Gastroesophageal sphincter (tissue), 3 donors: ENCODE measurements at regions not wholly inside any gene's neighbourhood (a gene's known extent, or its start where the extent isn't known, plus 50 kb on each side); places are given as distances from the start of the nearest gene placed in this dataset.

ENCODE experiments used
- EP300 ChIP-seq: sonication (generic); formaldehyde crosslinking; IDR thresholded peaks from one replicate; pipeline ENCODE4 v1.6.1; 2017; ENCODE audit warnings: antibody characterized with exemption, mild to moderate bottlenecking
- POLR2A ChIP-seq, 2 donors: fragments of 450-650 bp; IDR thresholded peaks; one replicate each; pipeline ENCODE4 v1.6.1; 2017; ENCODE audit warnings: antibody characterized with exemption in 2 of 2, mild to moderate bottlenecking in 2 of 2, moderate library complexity in 1 of 2
- POLR2AphosphoS5 ChIP-seq: sonication (generic); formaldehyde crosslinking; IDR thresholded peaks from one replicate; pipeline ENCODE4 v1.6.1; 2017; ENCODE audit warnings: antibody characterized with exemption
- TF ChIP-seq, protein P1 (sequence below), 4 experiments: fragments of 200-600 bp in 2 of 4; fragments of 450-650 bp in 2 of 4; sonication (generic) in 1 of 4; IDR thresholded peaks; one replicate each; pipeline ENCODE4 v1.5.1; 2017 to 2019; ENCODE audit warnings: antibody characterized with exemption in 4 of 4, mild to moderate bottlenecking in 2 of 4, moderate library complexity in 2 of 4

DNA sequence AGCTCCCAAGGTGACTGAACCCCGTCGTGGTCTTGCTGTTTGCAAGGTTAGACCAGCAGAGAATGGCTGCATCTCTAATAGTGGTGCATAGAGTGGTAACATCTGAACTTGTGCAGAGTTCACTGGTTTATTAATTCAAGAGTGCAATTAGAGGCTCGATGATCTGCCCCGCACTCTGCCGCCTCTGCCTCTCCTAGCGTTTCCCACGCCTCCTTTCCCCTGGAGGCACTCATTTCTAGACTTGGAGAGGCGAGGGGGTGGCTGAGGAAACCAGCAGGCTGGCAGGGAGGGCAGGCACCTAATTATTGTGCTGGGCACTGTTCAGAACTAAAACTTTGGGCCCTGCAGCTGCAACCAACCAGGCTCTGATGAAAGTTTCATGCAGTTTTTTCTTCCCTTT, 363.5 kb upstream of the EEF2KMT start:
- TF ChIP-seq, protein P1, sequence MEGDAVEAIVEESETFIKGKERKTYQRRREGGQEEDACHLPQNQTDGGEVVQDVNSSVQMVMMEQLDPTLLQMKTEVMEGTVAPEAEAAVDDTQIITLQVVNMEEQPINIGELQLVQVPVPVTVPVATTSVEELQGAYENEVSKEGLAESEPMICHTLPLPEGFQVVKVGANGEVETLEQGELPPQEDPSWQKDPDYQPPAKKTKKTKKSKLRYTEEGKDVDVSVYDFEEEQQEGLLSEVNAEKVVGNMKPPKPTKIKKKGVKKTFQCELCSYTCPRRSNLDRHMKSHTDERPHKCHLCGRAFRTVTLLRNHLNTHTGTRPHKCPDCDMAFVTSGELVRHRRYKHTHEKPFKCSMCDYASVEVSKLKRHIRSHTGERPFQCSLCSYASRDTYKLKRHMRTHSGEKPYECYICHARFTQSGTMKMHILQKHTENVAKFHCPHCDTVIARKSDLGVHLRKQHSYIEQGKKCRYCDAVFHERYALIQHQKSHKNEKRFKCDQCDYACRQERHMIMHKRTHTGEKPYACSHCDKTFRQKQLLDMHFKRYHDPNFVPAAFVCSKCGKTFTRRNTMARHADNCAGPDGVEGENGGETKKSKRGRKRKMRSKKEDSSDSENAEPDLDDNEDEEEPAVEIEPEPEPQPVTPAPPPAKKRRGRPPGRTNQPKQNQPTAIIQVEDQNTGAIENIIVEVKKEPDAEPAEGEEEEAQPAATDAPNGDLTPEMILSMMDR (IDR thresholded peaks at IDR 0.05) = no peak
- TF ChIP-seq POLR2AphosphoS5 (no peak), EP300 (no peak), POLR2A (IDR thresholded peaks at IDR 0.05) (no peak)
